ENCODE measurements at regions not wholly inside any gene's neighbourhood (a gene's known extent, or its start where the extent isn't known, plus 50 kb on each side); places are given as distances from the start of the nearest gene placed in this dataset.
A peak's percentile ranks its signal among the peaks of the same experiment; 100 is the strongest.

DNA sequence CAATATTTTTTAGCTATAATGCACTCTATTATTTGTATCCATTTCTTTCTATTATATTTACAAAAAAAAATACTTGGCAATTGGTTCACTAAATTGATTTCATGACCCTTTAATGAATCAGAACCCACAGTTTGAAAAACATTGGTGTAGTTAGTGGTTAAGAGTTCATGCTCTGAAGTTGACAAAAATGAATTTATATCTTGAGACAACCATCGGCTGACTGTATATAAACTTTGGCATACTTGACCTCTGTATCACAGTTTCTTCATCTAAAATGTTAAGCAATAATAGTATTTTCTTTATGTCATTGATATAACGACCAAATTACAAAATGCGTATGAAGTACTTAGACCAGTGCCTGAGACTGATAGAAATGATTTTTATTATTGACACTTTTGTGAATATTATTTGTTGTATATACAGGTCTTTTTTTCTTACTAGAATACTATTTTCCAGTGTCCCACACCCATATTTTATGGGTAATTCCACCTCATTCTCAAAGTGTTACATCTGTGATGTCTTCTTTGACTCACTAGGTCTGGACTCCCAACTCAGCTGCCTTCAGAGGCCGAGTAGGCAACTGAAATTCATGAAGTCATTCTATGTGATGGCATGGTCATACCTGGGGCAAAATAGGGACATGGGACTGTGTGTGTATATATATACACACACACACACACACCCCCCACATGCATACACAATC, 459.2 kb downstream of the RFPL4B start:
- no peak for TF ChIP-seq CTCF (IDR thresholded peaks at IDR 0.05; ENCODE audit: low read length, missing control alignments)
- no peak for DNase-seq (ENCODE audit: low read depth)
- H3K4me3 ChIP-seq (replicated peaks; ENCODE audit: low read depth, low read length), result no peak overlapping the region

GRCh38 chr6:112821476-112821875, 474.3 kb downstream of the RFPL4B start:
- no peak overlapping the region for H3K4me3 ChIP-seq (replicated peaks; ENCODE audit: low read depth, low read length)
- no peak for DNase-seq (ENCODE audit: low read depth)
- TF ChIP-seq CTCF (IDR thresholded peaks at IDR 0.05; ENCODE audit: low read length, missing control alignments), result no peak

DNA sequence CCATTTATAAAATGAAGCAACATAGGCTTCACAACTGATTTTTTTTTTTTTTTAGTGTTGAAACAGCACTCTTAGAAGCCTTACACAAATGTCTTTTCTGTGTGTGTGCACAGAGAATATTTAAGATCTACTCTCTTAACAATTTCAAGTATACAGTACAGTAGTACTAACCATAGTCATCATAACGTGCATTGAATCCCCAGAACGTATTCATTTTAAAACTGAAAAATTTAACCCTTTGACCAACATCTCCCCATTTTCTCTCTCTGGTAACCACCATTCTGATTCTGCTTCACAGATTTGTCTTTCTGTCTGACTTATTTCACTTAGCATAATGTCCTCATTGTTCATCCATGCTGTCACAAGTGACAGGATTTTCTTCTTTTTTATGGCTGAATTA, 475.6 kb downstream of the RFPL4B start:
- DNase-seq (ENCODE audit: low read depth), result no peak
- no peak overlapping the region for H3K4me3 ChIP-seq (replicated peaks; ENCODE audit: low read depth, low read length)
- TF ChIP-seq CTCF (IDR thresholded peaks at IDR 0.05; ENCODE audit: low read length, missing control alignments), result no peak

DNA sequence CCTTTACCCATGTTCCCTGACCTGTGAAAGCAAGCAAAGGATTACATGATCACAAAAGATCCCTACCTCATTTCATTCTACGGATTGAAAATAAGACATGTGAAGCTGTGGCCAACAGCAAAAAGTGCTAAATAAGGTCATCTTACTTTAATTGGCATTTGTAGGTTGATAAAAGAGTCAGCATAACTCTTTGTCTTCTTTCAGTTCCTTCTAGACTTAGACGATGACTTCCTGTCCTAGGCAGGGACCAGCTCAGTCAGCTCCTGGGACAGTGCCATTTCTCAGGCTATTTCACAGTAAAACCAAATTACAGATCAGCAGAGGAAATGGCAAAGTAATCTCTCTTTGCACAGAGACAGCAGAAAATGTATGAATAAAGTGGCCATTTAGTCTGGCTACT, 480.7 kb downstream of the RFPL4B start:
- peak; percentile 13 for DNase-seq (ENCODE audit: low read depth)
- TF ChIP-seq CTCF (IDR thresholded peaks at IDR 0.05; ENCODE audit: low read length, missing control alignments), result no peak
- H3K4me3 ChIP-seq (replicated peaks; ENCODE audit: low read depth, low read length), result no peak overlapping the region

- DNase-seq (ENCODE audit: low read depth), result peak; percentile 32
- no peak overlapping the region for H3K4me3 ChIP-seq (replicated peaks; ENCODE audit: low read depth, low read length)
- no peak for TF ChIP-seq CTCF (IDR thresholded peaks at IDR 0.05; ENCODE audit: low read length, missing control alignments)
Measured at GRCh38 chr6:112831022-112831421, 483.9 kb downstream of the RFPL4B start.

DNA sequence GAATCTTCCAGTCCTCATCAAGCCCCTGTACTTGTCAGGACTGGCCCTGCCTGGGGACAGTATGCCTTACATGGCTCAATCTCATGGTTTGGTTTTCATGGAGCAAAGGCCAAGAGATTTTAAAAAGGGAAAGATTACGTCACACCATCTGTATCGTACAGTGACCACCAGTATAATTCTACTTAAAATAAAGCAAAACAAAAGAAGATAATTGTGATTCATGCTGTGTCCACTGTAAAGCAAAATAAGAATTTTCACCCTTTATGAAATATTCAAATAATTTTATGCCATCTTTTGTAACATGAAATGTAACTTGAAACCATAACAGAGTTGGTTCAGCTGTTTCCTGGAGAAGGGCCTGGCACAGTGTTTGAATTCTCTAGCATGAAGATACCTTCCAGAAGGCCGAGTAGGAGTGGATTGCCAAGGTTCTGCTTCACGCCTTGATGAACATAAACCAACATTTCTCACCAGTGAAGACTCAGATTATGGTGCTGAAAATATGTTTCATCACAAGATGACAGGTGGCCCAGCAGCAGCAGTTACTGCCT, 486.5 kb downstream of the RFPL4B start:
- DNase-seq (ENCODE audit: low read depth), result peak; percentile 15
- TF ChIP-seq CTCF (IDR thresholded peaks at IDR 0.05; ENCODE audit: low read length, missing control alignments), result no peak
- no peak overlapping the region for H3K4me3 ChIP-seq (replicated peaks; ENCODE audit: low read depth, low read length)

GRCh38 chr6:112835078-112835477, 487.9 kb downstream of the RFPL4B start:
- no peak for TF ChIP-seq CTCF (IDR thresholded peaks at IDR 0.05; ENCODE audit: low read length, missing control alignments)
- H3K4me3 ChIP-seq (replicated peaks; ENCODE audit: low read depth, low read length), result no peak overlapping the region
- DNase-seq (ENCODE audit: low read depth), result no peak
